ENCODE measurements at regions not wholly inside any gene's neighbourhood (a gene's known extent, or its start where the extent isn't known, plus 50 kb on each side); places are given as distances from the start of the nearest gene placed in this dataset.

DNA sequence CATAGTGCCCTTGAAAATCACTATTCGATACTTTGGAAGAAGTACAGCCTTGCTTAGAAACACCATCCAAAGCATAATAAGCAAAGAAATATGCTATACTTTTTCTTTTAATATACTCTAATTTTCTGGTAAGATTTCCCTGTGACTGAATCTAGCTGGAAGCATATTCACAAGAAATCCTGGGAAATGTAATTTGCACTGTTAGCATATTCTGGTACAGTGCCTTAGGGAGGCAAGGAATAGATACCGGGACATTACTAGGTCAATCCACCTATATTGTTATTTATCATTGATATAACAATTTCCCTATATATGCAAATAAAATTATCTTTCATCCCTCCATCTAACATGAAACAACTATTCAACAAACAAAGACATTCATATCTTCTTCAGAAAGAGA is 1131.3 kb upstream of the PRR20A start:
- DNase-seq (ENCODE audit: low read depth) = no peak
- TF ChIP-seq, protein P1, sequence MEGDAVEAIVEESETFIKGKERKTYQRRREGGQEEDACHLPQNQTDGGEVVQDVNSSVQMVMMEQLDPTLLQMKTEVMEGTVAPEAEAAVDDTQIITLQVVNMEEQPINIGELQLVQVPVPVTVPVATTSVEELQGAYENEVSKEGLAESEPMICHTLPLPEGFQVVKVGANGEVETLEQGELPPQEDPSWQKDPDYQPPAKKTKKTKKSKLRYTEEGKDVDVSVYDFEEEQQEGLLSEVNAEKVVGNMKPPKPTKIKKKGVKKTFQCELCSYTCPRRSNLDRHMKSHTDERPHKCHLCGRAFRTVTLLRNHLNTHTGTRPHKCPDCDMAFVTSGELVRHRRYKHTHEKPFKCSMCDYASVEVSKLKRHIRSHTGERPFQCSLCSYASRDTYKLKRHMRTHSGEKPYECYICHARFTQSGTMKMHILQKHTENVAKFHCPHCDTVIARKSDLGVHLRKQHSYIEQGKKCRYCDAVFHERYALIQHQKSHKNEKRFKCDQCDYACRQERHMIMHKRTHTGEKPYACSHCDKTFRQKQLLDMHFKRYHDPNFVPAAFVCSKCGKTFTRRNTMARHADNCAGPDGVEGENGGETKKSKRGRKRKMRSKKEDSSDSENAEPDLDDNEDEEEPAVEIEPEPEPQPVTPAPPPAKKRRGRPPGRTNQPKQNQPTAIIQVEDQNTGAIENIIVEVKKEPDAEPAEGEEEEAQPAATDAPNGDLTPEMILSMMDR (conservative IDR thresholded peaks at IDR 0.05; ENCODE audit: control insufficient read depth, insufficient read depth, low read depth, low read length) = no peak
- H3K4me3 ChIP-seq (ENCODE audit: control insufficient read depth, low read depth, low read length) = no peak overlapping the region

DNA sequence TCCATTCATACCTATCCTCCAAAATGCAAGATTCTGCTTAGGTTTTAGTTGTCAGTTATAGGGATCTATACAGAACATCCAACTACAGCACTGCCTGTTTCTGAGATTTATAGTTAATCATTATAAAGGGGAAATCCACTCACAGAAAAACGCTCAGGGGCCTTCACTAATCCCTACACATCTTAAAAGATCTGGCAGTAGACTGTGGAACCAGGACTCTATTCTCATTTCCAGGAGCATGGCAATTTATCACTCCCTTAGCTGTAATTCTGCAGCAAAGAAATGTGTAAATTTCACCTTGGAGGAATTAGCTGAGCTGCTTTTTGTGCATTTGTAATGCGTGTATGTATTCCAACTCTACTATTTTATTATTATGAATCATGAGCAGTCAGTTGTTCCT is 1128.1 kb upstream of the PRR20A start:
- H3K4me3 ChIP-seq (ENCODE audit: control insufficient read depth, low read depth, low read length) = no peak overlapping the region
- TF ChIP-seq, protein P1 (conservative IDR thresholded peaks at IDR 0.05; ENCODE audit: control insufficient read depth, insufficient read depth, low read depth, low read length) = no peak
- no peak for DNase-seq (ENCODE audit: low read depth)

GRCh38 chr13:56015919-56016318 is 1124.8 kb upstream of the PRR20A start:
- H3K4me3 ChIP-seq (ENCODE audit: control insufficient read depth, low read depth, low read length) = no peak overlapping the region
- TF ChIP-seq, protein P1 (conservative IDR thresholded peaks at IDR 0.05; ENCODE audit: control insufficient read depth, insufficient read depth, low read depth, low read length) = no peak
- DNase-seq (ENCODE audit: low read depth) = no peak

DNA sequence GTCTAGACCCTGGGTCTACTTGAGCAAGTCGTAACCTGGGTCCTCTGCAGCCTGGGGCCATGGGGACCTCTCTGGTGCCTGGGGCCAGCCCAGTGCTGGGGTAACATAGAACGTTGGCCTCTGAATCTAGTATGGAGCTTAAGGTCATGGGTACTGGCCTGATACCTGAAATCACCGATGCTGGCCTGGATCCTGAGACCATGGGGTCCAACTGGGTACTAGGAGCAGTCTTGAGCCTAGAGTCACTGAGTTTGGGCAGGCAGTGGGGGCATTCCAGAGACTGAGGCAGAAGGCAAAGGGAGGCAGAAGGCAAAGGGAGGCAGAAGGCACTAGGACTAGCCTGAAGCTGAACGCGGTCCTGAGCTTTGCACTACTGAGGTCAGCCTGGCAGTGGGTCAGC is 1121.1 kb upstream of the PRR20A start:
- H3K4me3 ChIP-seq (ENCODE audit: control insufficient read depth, low read depth, low read length) = no peak overlapping the region
- no peak for DNase-seq (ENCODE audit: low read depth)
- TF ChIP-seq, protein P1 (conservative IDR thresholded peaks at IDR 0.05; ENCODE audit: control insufficient read depth, insufficient read depth, low read depth, low read length) = no peak

GRCh38 chr13:56020425-56020824 is 1120.3 kb upstream of the PRR20A start:
- no peak overlapping the region for H3K4me3 ChIP-seq (ENCODE audit: control insufficient read depth, low read depth, low read length)
- TF ChIP-seq, protein P1 (conservative IDR thresholded peaks at IDR 0.05; ENCODE audit: control insufficient read depth, insufficient read depth, low read depth, low read length) = no peak
- DNase-seq (ENCODE audit: low read depth) = no peak

DNA sequence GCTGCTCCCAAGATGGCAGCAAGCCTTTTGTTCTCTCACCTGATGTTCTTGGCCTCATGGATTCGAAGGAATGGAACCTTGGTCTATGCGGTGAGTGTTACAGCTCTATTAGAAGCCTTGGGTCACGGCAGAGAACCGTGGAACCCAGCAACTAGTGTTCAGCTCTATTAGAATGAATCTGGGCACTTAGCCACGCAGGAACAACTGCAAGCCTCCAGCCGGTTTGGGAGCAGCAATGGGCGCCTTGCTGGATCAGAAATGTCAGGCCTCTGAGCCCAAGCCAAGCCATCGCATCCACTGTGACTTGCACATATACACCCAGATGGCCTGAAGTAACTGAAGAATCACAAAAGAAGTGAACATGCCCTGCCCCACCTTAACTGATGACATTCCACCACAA is 1100.7 kb upstream of the PRR20A start:
- TF ChIP-seq, protein P1 (conservative IDR thresholded peaks at IDR 0.05; ENCODE audit: control insufficient read depth, insufficient read depth, low read depth, low read length) = no peak
- no peak for DNase-seq (ENCODE audit: low read depth)
- no peak overlapping the region for H3K4me3 ChIP-seq (ENCODE audit: control insufficient read depth, low read depth, low read length)

DNA sequence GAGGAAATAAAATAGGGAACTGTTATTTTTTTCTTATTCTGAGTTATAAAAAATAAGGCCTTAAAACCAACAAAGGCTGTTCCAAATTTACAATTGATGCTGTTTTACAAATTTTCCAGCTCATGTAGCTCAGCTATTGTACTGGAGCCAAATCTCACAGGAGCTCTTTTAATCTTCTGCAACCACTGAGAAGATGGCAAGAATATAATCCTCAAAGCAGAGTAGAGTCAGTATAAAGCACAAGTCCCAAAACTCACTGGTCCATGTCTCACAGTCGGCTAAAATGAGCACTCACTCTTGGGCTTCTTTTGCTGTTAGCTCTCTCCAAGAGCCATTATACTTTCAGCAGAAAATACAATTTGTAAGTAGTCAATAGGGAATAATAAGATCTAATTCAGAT is 1074.4 kb upstream of the PRR20A start:
- H3K4me3 ChIP-seq (ENCODE audit: control insufficient read depth, low read depth, low read length) = no peak overlapping the region
- no peak for DNase-seq (ENCODE audit: low read depth)

More for the DNA sequence above, 1074.4 kb upstream of the PRR20A start:
- TF ChIP-seq, protein P1 (conservative IDR thresholded peaks at IDR 0.05; ENCODE audit: control insufficient read depth, insufficient read depth, low read depth, low read length) = no peak

Measured in fibroblast of mammary gland (primary cell).